ENCODE measurements at regions not wholly inside any gene's neighbourhood (a gene's known extent, or its start where the extent isn't known, plus 50 kb on each side); places are given as distances from the start of the nearest gene placed in this dataset.

DNA sequence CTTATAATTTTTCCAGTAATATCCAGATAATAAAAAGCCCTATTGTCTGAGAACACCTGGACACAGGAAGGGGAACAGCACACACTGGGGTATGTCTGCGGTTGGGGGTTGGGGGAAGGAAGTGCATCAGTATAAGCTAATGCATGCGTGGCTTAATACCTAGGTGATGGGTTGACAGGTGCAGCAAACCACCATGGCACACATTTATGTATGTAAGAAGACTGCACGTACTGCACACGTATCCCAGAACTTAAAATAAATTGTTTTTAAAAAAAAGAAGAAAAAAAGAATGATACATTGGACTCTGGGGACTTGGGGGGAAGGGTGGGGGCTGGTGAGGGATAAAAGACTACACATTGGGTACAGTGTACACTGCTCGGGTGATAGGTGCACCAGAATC, 144.9 kb upstream of the C1orf174 start:
- DNase-seq (ENCODE audit: low read depth) = no peak

DNA sequence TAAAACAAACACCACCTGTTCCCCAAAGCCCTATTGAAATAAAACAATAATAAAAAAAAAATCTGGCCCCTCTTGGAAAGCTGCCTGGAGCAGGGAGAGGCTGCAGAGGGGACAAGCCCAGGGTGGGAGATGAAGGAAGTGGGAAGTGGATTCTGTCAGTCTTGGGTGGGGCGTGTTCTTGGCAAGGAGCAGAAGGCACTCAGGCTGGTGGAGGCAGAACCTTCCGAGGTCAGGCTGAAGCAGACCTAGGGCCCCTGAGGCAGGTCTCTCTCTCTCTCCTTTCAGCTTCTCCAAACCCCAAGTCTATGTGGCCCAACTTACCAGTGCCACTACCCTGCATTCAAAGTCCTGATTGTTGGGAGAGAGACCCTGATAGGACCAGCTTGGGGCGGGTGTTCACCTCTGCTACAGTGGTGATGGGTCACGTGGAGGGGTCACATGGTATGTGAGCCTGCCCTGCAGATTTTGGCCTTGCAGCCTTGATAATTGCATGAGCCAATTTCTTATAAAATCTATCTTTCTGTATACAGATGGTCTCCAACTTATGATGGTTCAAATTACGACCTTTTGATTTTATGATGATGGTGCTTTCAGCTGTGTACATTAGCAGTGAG, 145.4 kb upstream of the C1orf174 start:
- DNase-seq (ENCODE audit: low read depth) = no peak

DNA sequence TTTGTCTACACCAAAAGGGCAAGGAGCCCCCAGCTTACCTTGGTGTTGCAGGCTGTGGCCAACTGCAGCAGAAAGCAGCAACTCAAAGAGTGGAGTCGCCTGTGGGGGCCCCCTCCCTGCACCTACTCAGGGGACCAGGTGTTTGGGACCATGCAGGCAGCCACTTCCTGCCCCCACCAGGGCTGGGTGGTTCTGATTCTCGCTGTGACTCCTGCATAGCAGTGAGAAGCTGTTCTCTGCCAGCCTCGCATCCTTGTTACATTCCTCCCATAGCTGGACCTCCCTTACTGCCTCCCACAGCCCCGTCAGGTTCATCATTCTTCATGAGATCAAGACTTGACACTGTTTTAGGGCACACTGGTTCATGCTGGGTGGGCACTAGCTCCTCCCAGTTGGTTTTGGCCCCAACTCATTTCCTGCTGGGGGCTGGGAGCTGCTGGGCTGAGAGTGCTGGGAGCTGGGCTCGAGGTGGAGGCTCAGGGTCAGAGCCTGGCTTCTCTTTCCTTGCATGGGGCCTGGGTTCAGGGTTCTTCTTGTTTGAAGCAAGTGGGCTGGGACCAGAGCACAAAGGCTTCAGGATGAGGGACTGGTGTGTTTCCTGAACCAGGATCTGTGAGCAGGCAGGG, 146.9 kb upstream of the C1orf174 start:
- DNase-seq (ENCODE audit: low read depth) = no peak

DNA sequence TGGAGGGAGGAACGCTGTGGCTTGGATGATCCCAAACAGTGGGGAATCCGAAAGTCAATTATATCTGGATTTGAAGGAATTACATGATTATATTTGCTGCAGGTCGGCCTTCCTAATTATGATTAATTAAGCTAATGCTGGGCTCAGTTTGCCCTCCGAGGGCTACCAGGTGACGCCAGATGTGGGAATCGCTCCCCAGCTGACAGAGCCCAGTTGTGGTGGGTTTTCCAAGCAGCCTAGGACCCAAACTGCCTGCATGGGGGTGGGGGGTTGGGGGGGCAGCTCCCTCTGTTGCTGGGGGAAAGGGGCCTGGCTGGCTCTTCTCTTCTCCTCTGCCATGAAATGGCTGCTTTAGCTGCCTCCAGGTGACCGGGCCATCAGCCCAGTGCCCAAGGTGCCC, 147.6 kb upstream of the C1orf174 start:
- no peak for DNase-seq (ENCODE audit: low read depth)

DNA sequence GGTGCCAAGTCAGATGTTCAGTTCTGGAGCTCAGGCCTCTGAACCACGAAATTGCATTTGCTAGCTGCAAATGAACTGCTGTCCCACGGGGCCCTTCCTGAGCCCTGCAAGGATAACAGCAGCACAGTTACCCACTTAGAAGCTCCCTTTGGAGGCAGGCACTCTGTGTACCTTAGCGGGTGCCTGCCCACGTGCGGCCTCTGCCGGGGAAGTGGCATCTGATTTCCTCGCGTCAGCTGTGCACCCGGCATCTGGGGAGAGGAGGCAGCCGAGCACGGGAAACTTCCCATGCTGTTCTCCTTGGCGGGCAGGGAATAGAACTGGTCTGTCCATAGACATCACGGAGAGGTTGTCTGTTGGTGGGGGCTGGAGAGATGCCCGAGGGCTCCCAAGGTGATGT, 148.0 kb upstream of the C1orf174 start:
- no peak for DNase-seq (ENCODE audit: low read depth)

DNA sequence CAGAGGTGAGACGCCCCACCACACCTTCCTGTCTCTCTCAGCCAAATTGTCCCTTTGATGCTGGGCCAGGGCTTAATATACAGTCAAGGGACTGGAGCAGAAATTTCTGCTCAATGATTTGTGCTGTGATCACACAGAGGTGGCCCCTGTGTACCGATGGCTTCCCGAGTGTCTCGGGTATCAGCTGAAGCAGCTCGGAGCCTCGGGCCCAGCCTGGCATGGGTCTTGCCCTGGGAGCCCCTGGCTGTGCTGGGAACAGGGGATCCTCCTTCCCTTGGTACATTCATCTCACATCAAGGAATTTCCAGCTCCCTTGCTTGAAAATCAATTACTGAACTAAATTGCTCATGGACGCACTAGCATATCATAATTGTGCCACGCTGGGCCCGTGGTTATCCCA, 148.8 kb upstream of the C1orf174 start:
- no peak for DNase-seq (ENCODE audit: low read depth)

DNA sequence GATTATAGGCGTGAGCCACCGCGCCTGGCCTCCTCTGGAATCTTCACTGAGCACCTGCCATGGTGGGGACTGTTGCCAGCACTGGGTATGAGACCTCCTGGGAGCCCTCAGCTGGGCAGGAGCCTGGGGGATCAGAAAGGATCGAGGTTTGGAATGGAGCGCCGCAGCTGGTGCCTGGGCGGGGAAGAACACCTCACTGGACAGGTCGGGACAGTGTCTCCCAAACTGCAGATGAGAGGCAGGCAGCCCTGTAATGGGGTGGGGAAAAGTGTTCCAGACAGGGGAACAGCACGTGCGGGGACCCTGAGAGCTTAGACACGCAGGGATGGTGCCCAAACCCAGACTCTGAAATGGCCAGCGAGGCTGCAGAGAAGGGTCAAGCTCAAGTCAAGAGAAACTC, 150.9 kb upstream of the C1orf174 start:
- DNase-seq (ENCODE audit: low read depth) = no peak

DNA sequence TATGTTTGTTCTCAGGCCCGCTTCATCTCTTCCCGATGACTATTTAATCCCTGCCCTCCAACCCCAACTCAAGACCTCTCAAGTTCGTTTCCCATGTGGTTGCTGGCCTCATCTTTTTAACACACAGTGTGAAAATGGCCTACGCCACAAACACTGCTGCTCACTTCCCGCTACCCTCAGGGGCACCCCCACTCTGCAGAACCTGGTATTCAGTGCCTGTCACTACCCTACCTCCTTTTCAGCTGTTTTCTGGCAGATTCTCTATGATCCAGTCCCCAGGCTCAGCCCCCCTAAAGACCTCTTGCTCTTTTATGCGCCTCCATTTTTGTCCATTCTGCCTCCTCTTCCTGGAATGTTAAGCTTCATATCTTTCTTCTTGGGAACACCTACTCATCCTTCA, 152.6 kb upstream of the C1orf174 start:
- no peak for DNase-seq (ENCODE audit: low read depth)

DNA sequence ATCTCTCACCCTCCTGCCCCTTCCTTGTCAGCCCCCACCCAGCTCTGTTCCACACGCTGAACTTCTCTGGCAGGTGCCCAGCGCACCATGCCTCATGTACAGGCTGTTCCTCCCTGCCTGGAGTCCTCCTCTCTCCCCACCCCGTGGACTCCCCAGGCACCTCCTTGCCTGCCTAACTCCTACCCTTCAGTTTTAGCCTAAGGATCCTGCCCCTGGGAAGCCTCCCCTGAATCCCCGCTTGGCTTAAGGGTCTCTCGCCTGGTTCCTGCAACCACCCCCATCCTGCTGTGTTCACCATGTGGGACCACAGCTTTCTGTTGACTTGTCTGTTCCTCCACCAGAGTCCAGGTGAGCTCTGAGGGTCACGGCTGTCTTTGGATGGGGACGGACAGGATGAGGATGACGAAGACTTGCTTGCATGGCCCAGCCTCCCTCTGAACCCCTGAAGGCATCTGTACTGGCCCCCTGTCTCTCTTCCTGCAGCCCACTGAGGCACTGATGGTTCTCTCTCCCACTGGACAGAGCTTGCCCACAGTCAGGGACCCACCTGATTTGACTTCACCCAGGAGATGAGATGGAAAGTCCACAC, 153.2 kb upstream of the C1orf174 start:
- no peak for DNase-seq (ENCODE audit: low read depth)

DNA sequence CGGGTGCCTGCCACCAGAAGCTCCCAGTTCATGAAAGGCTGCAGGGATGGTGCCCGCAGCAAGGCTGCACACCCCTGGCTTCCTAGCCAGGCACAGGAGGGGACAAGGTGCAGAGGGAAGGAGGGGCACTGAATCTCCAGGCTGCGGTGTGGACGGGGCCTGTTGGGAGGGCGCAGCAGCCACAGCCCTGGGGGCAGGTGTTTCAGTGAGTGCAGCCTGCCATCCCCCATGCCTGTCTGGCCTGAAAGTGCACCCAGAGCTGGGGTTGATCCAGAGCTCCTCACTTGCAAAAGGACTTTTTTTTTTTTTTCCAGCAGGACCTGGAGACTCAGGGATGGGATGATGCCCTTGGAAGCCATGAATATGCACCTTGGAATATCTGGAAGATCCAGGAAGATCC, 153.7 kb upstream of the C1orf174 start:
- DNase-seq (ENCODE audit: low read depth) = no peak

DNA sequence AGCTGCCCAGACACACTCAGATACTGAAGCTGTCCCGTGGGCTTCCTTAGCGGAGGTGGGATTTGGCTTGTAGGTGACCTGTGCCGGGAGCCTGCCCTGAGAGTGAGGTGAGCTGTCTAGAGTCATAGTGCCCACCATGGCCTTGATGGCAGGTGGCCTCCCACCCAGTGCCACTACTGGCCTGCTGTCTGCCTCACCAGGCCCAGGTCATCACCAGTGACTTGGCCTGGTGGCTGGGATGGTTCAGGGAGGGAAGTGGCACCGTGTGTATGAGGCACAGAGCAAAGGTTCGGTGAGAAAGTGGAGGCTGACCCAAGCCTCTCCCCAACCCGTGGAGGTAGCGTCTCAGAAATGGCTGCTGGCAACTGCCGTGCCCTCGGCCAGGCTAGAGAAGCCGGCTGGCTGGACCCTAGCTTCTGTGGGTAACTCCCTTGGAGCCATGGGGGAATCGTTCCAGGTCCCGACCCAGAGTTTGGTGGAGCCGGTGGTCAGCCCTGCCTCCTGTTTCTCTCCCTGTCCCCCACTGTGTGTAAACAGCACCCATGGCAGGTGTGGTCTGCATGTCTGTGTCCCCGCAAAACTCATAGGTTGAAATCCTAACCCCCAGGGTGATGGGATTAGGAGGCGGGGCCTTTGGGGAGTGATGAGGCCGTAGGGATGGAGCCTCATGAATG, 155.4 kb upstream of the C1orf174 start:
- no peak for DNase-seq (ENCODE audit: low read depth)

DNA sequence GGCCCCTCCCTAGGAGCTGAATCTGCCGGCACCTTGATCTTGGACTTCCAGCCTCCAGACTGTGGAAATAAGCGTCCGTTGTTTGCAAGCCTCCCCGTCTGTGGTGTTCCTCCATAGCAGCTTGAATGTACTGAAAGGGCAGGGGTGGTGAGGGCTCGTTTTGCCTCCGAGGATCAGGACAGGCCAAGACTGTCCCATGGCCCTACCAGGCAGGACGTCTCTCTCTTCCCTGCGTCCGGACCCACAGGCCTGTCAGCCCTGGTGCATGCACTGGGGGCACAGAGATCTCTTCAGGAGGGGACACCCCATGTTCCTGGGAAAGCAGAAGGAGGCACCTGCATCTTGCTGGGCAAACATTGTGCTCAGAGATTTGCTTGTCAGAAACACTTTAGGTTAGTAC, 156.3 kb upstream of the C1orf174 start:
- no peak for DNase-seq (ENCODE audit: low read depth)

DNA sequence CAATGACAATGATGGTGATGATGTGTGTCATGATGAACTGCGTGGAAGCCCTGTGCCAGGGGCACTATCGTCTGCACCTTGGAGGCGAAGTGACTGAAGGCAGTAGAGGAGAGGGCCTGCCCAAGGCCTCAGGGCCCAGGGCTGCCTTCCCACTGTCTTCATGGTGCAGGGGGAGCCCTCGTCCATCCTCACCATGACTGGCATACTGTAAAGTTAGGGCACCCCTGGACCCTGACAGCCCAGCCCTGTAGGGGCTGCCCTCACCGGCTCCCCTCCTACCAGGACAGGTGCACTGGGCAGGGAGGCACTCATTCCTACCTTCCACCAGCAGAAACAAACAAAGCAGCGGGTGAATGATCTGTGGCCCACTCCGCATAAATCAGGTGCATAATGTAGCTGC, 156.9 kb upstream of the C1orf174 start:
- no peak for DNase-seq (ENCODE audit: low read depth)

DNA sequence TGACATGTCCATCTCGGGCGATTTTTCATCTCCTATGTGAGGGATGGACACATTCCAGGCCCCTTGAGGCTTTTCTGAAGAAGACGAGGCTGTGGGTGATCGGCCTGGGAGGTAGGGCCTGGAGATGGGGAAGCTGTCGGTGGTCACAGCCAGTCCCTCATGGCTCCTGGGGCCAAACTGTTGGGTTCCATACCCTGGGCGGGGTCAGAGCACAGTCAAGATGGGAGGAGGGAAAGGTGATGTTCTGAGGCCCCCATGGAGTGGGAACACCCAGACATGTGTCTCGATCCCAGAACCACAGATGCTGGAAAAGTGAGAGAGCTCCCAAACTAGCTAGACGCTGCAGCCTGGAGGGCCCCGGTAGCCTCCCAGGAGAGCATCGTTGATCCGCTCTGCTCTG, 157.5 kb upstream of the C1orf174 start:
- DNase-seq (ENCODE audit: low read depth) = no peak

DNA sequence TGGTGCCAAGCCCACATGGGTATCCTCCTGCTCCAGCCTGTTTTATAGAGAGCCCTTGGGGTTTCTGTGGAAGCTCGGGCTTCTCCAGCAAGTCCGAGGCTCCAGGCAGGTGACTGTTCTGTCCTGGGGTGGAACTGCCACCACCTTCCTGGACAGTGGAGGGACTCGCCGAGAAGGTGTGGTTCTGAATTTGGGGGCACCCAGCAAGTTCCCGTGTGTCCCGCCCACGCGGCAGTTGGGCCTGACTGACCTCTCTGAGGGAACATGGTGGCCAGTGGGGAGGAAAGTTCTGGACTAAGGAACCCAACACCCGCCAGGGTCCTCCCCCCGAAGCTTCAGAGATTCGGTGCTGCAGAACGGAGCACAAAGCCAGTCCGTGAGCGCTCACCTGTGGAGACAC, 158.1 kb upstream of the C1orf174 start:
- DNase-seq (ENCODE audit: low read depth) = no peak

DNA sequence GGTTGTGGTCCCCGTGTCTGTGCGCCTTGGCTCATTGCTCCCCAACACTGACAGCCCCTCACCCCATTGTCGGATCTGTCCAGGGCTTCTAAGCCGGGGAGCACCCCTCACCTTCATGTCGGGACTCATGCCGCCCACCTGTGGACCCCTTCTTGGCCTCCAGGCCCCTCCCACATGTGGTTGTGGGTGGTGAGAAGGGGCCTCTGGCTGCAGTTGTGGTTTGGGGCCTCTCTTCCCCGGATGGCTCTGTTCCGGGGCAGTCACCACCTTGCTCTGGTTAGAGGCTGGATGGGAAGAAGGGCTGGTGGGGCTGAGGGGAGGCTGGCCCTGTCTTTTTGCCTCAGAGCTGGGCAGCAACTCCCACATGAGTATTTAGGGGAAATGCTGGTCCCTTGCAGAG, 158.6 kb upstream of the C1orf174 start:
- no peak for DNase-seq (ENCODE audit: low read depth)

DNA sequence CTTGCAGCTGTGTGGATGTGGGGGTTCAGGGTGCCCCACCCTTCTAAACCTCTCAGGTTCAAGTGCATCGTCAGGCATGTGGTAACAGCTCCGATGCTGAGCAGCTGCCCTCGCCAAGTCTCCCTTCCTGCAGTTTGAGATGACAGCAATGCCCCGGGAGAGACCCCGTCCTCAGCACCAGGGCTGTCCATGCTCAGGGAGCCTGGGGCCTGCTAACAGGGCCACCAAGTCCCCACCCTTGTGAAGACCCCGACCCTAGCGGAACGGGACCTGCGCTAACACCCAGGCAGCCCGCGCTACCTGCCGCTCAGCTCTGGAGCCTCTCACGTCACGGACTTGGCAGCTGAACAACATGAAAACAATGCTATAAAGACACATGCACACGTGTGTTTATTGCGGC, 159.2 kb upstream of the C1orf174 start:
- DNase-seq (ENCODE audit: low read depth) = no peak

DNA sequence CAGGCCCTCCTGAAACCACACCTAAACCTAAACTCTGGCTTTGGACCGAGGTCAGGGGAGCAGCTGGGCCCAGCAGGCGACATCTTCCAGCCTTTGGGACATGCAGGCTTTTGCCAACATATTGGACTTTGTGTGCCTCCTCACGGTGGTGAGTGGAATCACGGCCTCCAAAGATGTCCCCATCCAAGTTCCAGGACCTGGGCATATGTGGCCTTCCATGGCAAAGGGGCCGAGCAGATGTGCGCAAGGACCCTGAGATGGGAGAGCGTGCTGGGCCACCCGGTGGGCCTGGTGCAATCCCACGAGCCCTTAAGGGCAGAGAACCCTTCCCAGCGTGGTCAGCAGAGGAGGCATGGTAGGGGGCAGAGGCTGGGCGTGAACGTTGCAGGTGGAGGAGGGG, 160.8 kb upstream of the C1orf174 start:
- no peak for DNase-seq (ENCODE audit: low read depth)

DNA sequence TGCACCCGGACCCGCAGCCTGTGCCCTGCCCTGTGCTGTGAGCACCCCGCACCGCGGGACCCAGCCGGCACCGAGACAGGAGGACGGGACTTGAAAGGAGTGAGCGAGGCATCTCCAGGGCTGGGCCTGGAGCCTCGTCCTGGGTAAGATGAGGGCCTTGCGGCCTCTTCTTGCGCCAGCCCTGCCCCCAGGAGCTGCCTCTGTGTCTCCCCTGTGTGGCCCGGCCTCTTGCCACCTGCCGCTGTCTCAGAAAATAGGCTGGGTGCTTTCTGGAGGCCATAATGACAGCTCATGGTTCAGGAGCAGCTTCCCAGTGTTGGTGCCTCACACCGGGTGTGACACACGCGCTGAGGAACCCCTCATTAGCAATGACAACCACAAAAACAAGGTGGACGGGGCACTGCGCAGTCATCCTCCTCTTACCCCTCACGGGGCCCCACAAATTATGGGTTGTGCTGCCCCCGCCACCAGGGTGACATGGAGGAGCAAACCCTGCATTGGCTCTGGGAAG, 161.5 kb upstream of the C1orf174 start:
- DNase-seq (ENCODE audit: low read depth) = no peak

DNA sequence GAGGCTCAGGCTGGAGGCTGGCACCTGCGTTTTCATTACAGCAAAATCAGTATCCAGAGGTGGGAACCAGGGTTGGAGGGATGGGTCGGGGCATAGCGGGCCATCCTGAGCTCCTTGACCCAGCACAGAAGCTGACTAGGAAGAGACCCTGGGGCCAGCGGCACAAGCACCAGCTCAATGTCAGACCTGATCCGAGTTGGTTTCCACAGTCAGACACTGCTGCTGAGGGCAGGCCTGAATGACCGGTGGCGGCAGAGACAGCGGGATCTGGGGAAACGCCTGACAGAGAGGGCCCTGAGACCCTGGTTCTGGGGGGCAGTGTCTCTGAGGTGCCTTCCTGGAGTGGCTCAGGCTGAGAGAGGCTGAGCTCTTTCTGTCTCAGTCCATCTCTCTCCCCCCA, 162.0 kb upstream of the C1orf174 start:
- no peak for DNase-seq (ENCODE audit: low read depth)

DNA sequence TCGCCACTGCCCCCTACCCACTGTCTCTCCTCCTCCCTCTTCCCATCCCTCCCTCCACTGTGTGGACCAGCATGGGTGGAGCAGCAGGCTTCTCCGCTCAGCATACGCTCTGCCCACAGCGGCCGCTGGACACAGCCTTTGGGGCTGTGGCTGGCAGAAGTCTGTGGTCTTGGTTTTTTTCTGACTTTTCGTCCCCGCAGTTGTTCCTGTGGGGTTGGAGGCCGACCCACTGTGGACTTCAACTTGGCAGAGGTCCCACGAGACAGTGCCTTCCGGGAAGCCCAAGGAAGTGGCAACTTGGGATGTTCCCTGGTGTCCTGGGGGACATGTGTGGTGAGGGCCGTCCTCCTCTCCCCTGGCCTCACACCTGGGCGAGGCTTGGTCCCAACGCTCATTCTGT, 162.5 kb upstream of the C1orf174 start:
- no peak for DNase-seq (ENCODE audit: low read depth)

DNA sequence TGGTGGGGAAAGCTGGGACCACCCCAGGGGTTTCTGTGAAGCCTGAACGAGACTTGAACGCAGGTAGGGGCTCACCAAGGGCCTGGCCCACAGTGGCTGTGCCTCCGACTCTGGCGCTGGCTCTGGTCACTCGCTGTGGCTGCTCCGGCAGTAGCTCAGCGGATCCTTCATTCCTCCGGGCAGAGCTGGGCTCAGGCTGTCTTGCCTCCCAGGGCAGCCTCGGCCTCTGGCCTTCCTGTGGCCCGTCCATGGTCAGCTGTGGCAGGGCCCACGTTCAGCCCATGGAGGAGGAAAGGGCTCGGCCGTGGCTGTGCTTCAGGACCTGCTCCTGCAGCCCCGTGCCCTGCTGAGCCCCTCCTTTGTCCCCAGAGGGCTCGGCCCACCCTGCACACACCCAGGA, 162.9 kb upstream of the C1orf174 start:
- DNase-seq (ENCODE audit: low read depth) = no peak

DNA sequence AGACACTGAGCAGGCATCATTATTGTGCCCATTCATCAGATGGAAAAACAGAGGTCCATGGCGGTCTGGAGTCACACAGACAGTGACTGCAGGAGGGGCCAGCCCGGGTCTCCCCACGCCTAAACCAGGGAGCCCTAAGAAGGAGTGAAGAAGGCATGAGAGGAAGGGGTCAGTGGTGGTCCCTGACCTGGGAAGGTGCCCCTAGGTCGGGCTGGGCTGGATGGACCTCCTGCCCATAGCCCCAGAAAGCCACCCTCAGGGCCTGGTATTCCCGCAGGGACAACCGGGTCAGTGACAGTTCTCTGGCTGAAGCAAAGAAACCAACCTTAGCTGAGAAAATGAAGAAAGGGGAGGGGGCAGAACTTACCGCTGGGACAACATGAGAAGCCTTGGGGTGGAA, 163.4 kb upstream of the C1orf174 start:
- DNase-seq (ENCODE audit: low read depth) = no peak

Measured in Daoy (cell line).